DMS153 (cell line): ENCODE measurements at regions not wholly inside any gene's neighbourhood (a gene's known extent, or its start where the extent isn't known, plus 50 kb on each side); places are given as distances from the start of the nearest gene placed in this dataset.

Experiments
- DNase-seq: peaks from one replicate; lab custom pipeline; 2025; lab: John Stamatoyannopoulos, UW

DNA sequence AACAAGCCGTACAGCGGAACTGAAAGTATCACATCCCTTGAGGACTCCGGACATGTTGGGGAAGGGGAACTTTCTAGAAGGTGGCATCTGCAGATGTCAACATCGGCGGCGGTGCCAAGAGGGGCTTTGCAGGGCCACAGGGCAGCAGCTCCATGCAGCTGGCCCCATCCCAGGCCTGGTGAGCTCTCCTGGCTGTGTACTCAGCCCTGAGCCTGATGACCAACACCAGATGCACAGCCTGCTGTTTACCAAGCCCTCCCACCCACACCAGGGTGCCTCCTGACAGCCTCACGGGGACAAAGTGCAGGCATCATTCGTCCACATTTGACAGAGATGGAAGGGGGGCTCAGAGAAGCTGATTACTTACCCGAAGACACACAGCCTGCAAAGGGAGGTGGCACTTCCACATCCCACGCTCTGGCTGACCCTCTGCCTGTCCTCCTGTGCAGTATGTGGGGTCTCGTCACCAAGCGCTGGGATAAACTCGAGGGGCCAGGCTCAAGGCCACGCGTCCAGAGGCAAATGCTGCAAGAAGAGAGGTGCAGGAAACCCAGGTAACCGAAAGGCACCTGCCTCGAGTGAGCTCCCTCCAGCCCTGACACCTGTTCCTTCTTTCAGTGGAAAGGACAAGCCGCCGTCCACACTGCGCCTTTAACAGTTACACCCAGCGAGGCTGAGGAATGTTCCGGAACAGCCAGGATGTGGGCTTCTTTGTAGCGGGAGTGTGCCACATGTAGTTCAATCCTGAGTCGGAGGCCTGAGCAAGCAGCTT lies 69.0 kb upstream of the ASAP2 start:
- DNase-seq, result no peak

DNA sequence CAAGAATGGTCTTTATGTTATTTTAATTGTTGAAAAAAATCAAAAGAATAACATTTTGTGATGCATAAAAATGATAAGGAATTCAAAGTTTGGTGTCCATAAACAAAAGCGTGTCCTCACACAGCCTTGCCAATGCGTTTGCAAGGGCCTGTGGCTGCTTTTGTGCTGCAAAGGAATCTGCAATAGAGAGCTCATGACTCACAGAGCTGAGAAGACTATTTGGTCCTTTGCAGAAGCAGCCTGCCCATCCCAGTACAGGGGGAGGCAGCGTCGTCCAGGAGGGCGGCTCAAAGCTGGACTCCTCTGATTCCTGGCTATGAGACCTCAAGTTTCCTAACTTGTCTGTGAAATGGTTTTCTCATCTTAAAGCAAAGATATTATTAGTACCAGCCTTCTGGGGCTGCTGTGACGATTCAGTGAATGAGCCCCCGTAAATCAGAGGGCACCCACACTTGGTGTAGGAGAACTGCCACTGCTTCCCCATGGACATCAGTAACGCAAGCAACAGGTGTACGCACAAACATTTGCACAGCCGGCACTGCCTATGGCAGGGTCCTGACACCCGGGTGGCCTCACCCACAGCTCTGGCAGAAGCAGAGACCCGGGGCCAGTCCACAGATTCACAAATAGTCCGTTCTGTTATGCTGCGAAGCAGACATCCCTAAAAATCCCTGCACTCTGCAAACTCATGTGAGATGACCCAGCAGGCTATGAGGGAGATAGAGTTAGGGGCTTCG lies 70.6 kb upstream of the ASAP2 start:
- DNase-seq, result no peak

DNA sequence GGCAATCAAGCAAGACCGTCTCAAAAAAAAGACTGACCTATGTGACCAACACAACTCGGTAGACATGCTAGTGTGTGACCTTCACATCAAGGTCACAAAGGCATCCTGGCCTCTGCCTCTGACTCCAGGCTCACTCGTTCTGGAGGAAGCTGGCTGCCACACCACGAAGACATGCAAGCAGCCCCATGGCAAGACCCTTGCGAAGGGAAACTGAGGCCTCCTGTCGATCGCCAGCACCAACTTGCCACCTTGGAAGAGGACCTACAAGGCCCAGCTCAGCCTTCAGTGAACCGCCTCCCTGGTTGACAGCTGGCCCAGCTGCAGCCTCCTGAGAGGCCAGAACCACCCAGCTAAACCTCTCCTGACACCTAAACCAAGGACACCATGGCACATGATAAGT lies 79.3 kb upstream of the ASAP2 start:
- DNase-seq, result no peak

DNA sequence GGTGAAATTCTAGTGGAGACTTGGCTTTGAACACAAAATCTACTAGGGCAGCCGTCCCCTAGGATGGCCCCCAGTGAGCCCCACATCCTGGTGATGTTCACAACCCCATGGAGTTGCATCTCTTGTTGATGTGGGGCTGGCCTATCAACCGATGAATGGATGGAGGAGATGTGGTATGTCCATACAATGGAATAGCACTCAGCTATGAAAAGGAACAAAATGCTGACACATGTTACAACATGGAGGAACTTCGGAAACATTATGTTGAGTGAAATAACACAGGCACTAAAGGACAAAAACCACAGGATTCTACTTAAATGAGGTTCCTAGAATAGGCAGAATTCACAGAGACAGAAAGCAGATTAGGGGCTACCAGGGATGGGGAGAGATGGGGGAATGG lies 80.1 kb upstream of the ASAP2 start:
- DNase-seq, result no peak

DNA sequence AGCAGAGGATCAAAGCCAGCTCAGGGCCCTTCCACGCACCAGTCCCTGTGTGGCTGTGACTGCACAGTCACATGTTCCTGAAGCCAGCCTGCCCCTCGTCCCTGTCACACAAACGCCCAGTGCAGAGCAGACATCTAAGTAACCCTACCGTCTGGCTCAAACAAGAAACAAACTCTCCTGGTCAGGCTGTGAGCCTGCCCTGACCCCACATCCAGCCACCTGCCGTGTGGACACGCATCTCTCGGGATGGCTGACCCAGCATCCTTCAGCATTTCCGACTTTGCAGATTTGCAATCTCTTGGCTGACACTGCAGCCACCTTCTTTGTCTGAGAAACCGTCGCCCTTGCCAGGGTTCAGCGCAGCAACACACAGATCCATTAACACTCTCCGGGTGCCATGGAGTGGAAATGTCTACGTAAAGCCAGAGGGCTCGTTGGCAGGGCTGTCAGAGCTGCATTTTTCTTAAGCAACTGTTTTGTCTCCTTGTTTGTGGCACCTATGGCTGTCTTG lies 82.3 kb upstream of the ASAP2 start:
- DNase-seq, result no peak

DNA sequence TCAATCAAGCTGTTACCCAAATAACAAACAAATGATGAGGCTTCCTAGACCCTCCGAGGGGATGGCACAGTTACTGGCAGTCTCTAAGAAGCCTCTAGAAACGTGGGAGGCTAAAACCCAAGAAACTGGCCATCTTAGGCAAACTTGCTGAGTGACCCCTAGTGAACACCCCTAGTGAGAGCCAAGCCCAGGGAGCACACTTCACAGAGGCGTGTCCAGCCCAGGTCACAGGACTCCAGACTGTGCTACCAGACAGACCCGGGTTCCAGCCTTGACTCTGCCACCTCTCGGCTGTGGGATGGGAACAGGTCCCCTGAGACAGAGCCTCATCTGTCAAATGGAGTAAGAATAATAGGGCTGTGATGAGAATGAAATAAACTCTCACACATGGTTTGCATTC lies 83.5 kb upstream of the ASAP2 start:
- no peak for DNase-seq

DNA sequence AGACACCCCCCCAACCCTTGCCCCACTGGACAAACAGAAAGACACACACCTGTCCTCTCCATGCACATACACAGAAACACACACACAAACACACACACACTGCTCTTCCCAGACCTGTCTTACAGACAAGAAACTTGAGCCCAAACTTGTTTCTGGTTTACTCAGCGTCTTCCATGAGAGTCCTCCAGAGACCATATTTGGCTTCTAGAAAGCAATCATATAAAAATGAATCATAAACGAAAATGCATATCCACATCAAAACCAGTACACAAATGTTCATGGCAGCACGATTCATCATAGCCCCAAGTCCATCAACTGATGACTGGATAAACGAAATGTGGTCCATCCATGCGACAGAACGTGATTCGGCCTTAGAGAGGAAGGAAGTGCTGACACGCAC lies 84.2 kb upstream of the ASAP2 start:
- no peak for DNase-seq

DNA sequence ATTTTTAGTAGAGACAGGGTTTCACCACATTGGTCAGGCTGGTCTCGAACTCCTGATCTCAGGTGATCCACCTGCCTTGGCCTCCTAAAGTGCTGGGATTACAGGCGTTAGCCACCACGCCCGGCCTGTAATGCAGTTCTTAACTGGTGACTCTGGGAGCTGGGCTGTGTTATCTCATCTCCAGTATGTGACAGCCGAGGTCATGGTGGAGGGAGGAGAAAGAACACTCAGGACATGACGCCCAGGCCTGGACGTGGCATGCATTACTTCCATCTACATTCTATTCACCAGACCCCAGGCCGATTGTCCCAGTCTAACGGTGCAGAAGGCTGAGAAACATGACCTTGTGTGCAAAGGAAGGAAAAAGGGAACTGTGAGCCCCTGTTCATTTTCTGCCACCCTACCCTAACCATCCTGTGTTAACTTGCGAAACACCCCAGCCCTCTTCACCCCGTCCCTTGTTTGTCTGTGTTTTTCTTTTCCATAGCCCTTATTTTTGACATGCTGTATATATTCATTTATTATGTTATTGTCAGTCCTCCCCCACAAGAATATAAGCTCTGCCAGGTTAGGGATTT lies 88.1 kb upstream of the ASAP2 start:
- DNase-seq, result no peak

DNA sequence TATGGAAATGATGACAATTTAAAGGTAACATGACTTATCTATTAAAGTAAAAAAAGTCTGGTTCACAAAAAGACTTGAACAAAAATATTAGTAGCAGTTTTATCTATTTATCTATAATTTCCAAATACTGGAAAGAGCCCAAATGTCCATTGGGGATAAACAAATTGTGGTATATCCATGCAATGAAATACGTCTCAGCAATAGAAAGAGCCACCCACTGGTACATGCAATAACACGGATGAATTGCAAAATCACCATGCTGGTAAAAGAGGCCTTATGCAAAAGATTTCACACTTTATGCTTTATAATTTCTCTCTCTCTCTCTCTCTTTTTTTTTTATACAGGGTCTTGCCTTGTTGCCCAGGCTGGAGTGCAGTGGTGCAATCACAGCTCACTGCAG lies 91.4 kb upstream of the ASAP2 start:
- no peak for DNase-seq

DNA sequence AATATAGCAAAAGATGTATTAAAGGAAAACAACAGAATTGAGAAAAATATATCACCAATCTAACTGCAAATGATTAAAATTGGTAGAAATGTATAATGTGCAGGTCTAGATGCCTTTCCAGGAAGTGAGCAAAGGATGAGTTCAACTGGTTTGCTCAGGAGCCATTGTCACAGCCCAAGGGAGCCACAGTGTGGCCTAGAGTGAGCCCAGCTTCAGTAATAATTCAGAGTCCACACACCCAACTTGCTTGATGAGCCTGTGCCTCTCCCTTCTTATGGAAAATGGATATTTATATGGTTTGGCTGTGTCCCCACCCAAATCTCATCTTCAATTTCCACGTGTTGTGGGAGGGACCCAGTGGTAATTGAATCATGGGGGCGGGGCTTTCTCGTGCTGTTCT lies 92.2 kb upstream of the ASAP2 start:
- peak; percentile 2 for DNase-seq

DNA sequence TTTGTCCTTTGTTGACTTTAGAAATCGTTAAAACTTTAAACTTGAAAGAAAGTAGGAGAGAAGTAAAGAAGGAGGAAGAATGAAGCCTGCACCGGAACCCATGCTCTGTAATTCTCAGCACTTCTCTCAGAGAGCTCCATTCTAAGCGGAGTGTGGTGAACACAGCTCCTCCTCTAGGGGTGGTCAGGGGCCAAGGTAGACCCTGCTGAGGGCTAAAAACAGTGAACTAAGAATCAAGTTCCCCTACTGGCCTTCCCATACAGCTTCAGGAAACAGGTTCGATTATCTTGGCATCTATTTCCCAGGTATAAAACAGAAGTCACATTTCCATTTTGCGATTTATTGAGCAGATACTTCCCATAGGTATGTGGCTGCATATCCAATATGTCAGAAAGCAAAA lies 92.7 kb upstream of the ASAP2 start:
- no peak for DNase-seq

DNA sequence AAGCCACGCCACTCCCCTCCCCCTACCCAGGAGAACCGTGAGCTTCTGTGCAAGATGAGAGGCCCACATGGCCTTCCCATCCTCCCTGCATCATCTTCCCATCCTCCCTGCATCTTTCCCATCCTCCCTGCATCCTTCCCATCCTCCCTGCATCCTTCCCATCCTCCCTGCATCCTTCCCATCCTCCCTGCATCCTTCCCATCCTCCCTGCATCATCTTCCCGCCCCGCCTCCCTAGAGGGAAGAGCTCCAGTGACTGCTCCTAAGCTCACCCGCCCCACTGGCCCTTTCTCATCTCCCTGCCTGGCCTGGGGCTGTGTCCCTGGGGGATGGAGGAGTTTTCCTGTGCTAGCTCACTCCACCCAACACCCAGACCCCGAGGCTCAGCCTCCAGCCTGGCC lies 93.3 kb upstream of the ASAP2 start:
- no peak for DNase-seq

DNA sequence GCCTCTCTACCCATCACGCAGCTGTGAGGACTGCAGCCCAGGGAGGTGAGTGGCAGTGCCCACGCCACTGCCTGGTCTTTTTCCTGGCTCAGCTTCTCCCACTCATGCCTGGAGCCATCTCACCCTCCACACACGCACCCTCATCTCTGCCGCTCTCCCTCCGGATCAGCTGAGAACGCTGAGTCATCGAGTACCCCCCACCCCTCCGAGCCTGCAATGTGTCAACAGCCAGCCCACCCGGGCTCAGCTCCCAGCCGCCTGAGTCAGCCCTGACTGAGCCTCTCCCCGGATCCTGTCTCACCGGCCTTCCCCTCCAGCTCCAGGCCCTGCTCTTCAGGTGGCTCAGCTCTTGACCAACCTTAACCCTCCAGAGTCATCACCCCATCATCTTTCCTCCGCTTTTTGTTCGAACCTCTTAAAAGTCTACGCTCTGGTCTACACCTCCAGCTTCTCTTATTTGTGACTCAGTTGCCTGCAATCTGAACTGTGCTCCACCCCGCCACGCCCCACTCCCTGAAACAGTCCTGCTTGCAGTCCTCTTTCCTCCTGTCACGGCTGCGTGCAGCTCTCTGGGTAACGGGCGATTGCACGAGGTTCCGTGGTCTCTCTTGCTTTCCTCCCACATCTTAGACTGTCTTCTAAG lies 94.4 kb upstream of the ASAP2 start:
- no peak for DNase-seq

DNA sequence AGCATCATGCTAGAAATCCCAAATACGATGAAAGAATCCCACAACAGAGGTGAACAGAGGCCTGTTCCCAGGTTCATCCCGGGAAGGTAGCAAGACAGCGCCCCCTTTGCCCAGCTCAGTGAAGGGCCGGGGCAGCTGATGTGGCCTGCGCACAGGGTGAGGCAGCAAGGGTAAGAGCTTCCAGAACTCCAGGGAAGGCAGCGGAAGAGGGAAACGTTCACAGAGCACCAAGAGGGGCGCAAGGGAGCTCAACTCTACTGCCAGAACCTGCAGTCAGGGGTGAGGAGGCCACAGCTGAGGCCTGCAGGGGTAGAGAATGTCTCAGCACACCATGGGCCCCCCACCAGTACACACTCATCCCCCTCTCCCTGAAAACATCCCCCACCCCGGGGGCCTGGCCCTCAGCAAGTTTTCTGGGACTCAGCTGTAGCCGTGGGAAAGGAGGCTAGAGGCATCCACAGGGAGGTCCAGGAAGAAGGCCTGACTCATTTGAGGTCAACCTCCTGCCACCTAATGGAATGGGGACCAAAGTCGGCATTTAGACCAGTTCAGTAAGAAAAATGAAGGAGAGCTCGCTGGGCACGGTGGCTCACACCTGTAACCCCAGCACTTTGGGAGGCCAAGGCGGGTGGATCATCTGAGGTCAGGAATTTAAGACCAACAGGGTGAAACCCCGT lies 95.6 kb upstream of the ASAP2 start:
- DNase-seq, result no peak

DNA sequence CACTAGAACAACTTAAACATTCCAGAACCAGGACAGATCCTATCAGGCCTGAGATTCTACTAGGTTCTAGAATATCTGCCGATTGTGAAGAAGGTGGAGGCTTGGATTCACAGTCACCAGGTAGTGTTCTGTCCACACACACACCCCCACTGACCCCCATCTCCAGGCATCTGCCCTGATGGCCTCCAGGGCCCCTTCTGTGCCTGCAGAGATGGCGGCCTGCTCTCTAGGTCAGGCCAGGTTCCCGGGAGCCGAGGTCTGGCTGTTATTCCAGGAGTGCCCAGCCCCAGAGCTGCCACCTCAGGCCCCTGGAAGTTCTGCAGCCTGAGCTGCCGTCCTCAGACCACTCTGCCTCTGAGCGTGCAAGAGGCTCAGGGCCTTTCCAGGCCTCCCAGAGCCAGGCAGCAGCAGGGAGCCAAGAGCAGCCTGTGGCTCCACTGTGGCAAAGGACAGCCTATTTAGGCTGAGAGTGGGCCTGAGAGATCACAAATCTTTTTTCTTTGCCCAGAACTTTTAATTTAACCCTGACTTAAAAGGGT lies 96.2 kb upstream of the ASAP2 start:
- DNase-seq, result no peak

DNA sequence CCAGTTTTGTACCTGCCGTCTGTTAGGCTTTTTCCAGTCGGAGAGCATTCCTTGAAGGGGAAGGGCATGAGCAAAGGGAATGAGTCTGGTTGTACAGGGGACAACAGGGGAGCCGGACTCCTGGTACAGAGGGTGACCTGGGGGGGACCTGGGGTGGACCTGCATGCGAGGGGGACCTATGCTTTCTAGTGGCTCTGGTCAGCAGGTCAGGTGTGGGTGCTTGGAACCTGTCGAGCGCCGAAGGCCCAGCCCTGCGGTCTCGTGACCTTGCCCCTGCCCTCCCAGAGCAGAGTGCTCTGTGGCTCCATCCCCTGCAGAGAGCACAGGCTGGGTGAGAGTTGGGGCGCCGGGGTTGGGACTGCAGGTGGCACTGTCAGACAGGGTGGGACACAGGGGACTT lies 96.7 kb upstream of the ASAP2 start:
- no peak for DNase-seq

DNA sequence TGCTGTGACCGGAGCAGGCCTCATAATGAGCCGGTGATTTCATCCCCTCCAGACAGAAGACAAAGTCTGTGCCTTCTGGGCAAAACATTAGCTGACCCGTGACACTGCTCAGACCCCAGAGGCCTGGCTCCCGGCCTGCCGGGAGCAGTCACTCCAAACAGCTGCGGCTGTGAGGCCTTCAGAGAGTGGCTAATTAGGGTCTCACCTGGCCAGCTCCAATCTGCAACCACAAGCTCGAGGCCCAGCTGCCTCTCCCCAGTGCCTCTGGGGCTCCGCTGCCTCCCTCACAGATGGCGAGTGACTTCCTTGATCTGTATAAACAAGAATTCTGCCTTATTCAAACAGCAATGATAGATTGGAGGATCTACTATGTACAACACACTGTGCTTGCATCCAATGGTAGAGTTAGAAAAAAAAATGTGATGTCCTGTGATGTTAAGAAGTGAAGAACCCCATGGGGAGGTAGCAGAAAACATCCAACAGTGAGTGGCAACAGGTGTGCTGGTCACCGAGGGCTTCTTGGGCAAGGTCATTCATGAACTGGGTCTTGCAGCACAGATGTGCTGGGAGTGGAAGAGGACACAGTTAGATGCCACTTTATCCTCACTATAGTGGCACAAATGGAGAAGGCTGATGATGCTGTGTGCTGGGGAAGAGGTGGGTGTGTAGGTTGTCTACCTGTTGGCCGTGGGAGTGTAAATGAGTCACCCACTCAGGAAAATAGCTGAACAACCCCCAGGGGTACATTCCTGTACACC lies 98.2 kb upstream of the ASAP2 start:
- peak; percentile 69 for DNase-seq

DNA sequence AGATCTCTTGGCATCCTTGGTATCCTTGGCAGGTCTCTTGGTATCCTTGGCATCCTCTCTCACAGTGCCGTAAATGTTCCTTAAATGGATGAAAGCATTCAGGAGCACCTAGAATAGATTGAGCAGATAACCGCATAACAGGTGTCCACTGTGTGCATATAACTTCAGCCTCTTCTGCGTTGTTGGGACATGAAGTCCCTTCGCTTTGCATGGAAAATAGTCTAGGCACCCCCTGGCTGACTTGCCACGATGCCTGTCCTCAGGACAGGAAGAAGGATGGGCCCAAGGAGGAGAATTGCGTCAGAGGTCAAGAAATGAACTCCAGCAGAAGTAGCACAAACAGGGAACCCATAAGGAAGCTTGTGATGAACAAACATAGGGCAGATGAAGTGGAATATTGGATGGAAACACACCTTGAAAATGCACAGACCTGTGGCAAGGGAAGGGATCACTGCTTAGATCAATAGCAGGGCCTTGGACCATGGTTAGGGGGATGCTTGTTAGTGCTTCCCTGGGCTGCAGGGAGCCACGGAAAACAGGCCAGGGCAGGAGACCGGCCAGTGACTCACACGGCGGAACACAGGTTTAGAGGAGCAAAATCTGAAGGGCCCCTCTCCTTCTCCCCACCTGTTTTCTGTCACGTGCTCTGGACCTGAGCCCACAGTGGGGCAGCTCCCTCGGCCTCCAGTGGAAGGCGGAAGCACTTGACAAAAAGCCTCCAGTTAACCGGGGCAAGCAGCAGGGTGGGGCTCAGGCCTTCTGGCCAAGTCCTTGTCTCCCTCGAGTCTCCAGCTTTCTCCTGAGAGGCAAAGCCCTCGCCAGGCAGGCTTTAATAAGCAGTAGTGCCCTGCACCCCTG lies 99.2 kb upstream of the ASAP2 start:
- DNase-seq, result peak; percentile 37

DNA sequence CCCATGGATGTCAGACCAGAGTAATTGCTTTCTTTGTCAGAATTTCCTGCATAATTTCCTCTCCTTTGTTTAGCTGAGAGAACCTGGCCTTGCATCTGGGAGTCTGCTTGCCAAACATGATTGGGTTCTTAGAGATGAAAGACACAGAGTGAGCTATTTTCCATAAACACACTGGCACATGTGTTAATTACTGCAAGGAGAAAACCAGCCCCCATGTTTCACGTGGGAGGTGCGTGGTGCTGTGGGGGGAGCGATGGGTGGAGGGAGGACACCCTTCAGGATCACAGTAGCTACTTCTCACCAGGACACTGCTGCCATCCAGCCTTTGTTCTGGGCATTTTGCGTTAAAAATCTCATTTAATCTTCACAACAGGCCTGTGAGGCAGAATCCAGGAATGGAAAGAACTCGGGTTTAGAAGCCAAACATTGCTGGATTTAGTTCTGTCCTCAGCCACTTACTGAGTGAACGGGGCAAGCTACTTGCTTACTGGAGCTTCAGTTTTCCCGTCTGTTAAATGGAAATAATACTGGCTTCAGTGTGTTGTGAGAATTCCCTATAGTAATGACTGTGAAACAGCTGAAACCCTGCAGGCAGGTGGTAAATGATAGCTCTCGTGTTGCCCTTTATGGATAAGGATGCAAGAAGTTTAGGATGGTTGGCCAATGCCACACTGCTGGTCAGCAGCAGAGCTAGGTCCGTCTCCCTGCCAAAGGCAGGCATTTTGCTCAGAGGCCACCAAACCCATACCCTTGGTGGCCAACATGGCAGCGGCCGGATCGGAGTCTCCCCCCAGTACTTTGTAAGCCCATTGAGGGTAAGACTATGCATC lies 100.1 kb upstream of the ASAP2 start:
- DNase-seq, result peak; percentile 96
